Heart left ventricle (tissue), 16 donors: ENCODE measurements at regions not wholly inside any gene's neighbourhood (a gene's known extent, or its start where the extent isn't known, plus 50 kb on each side); places are given as distances from the start of the nearest gene placed in this dataset.
"Not testable (repeated sequence)": the region's sequence is repeated elsewhere in the genome, so short reads cannot be mapped to it uniquely, and the experiment has no call there.

Source experiments
- ATAC-seq, 4 donors: fragments of 200-7000 bp; cut with Tn5 transposase; one replicate each; pipeline ENCODE4 v1.9.1; 2020 to 2022; ENCODE audit warnings: moderate library complexity in 4 of 4, mild to moderate bottlenecking in 3 of 4, moderate number of reproducible peaks in 1 of 4
- DNase-seq, 5 donors: peaks; one replicate each; pipeline ENCODE4 v3.0.0-alpha.2; 2020
- H3K27ac ChIP-seq, 12 donors: fragments of 200-600 bp; sonication (generic) in 4 of 12; one replicate each; pipeline versions ENCODE4 v1.5.0 to v1.8.0; 2016 to 2022; ENCODE audit warnings: mild to moderate bottlenecking in 2 of 12
- H3K27me3 ChIP-seq, 9 donors: fragments of 200-600 bp; sonication (generic) in 2 of 9; one replicate each; pipeline versions ENCODE4 v1.5.1 to v1.8.0; 2016 to 2022; ENCODE audit warnings: mild to moderate bottlenecking in 3 of 9
- H3K36me3 ChIP-seq, 9 donors: fragments of 200-600 bp; sonication (generic) in 2 of 9; one replicate each; pipeline versions ENCODE4 v1.5.0 to v1.8.0; 2018 to 2022; ENCODE audit warnings: mild to moderate bottlenecking in 2 of 9
- H3K4me1 ChIP-seq, 12 donors: fragments of 200-600 bp; sonication (generic) in 4 of 12; one replicate each; pipeline versions ENCODE4 v1.5.0 to v1.8.0; 2016 to 2022; ENCODE audit warnings: mild to moderate bottlenecking in 3 of 12
- H3K4me3 ChIP-seq, 12 donors: fragments of 200-600 bp; sonication (generic) in 4 of 12; one replicate each; pipeline versions ENCODE4 v1.5.0 to v1.8.0; 2017 to 2022; ENCODE audit warnings: mild to moderate bottlenecking in 9 of 12, moderate library complexity in 4 of 12
- H3K9me3 ChIP-seq, 12 donors: fragments of 200-600 bp; sonication (generic) in 4 of 12; one replicate each; pipeline versions ENCODE4 v1.5.0 to v1.8.0; 2016 to 2022; ENCODE audit warnings: mild to moderate bottlenecking in 1 of 12
- CTCF ChIP-seq, 12 donors: fragments of 200-600 bp; sonication (generic) in 4 of 12; IDR thresholded peaks; one replicate each; pipeline versions ENCODE4 v1.5.0 to v1.8.0; 2018 to 2022; ENCODE audit warnings: antibody characterized with exemption in 12 of 12, mild to moderate bottlenecking in 5 of 12
- POLR2A ChIP-seq, 2 donors: fragments of 450-650 bp; IDR thresholded peaks; one replicate each; pipeline ENCODE4 v1.6.1; 2017; ENCODE audit warnings: antibody characterized with exemption in 2 of 2, mild to moderate bottlenecking in 2 of 2, moderate library complexity in 2 of 2
- WGBS, 4 donors: extraction: QIAGEN DNeasy Blood & Tissue Kit in 2 of 4; methylation state at CpG; one replicate each; pipeline versions ENCODE4 v1.1.5 to v1.1.7; 2013 to 2018; 5-methylcytosine and 5-hydroxymethylcytosine counted together
- intact Hi-C, 10 donors: fragments of 100-400 bp; cut with DNase I; formaldehyde crosslinking; loops; one replicate each; pipeline versions ENCODE4 v1.11.1 to v1.14.2; 2022
- donor health status: ischemic (EF 13 %, LVEDD 7.1; RV severe dilation, severe dysfunction).
- donor health status: healthy with polysubstance abuse.
- donor health status: DM: no; HTN: yes; CAD: no.
- donor health status: DM: no; HTN: no; CAD: no.
- donor health status: ischemic (EF 25% LVEDD 6.9; RV normal size, moderate dysfunction).
- donor health status: ischemic (EF 25% LVEDD 5.7; RV mildly dilated, moderate dysfunction).
- donor health status: healthy.
- donor health status: DM: yes; HTN: yes; CAD: no.
- donor health status: ischemic (EF 35%, LVEDD 5.7; RV mildly dilated, moderate dysfunction).
- donor health status: nonischemic (EF 11% LVEDD 7.7; RV severe dilation, severe dysfunction).
- donor health status: DM: yes; HTN: yes; CAD: no.
- donor health status: PGD.
- donor health status: ischemic (EF 29% LVEDD 5.4; RV normal size, mild dysfunction).
- donor health status: nonischemic (EF 23%, LVEDD 6.1; RV moderate dilation, normal function).

GRCh38 chr13:44866411-44866911 lies 122.8 kb downstream of the NUFIP1 start:
- H3K27ac ChIP-seq, result no peak overlapping the region

GRCh38 chr13:44865722-44866410 lies 123.4 kb downstream of the NUFIP1 start:
- intact Hi-C loops, result no loop called here
- Histone ChIP-seq H3K4me3 (no peak overlapping the region), H3K27me3 (no peaks in the 10 kb centered on the region), H3K36me3 (no peaks in the 10 kb centered on the region), H3K27ac (no peak overlapping the region), H3K4me1 (peaks cover 0 to 9% (median 1%) of the 10 kb centered on the region in 12 donors), H3K9me3 (peaks cover 0 to 7% (median 0%) of the 10 kb centered on the region in 12 donors)
- DNase-seq (no peak), ATAC-seq (no peak)
- 80 to 87% (median 84%) methylated on average over 10 of the region's 10 CpGs for WGBS, 4 donors
- TF ChIP-seq CTCF (IDR thresholded peaks at IDR 0.05), result no peak
- no peak for TF ChIP-seq POLR2A (IDR thresholded peaks at IDR 0.05)

More at GRCh38 chr13:44866411-44866911, 122.8 kb downstream of the NUFIP1 start:
- Histone ChIP-seq H3K36me3 (no peaks in the 10 kb centered on the region), H3K4me3 (no peak overlapping the region), H3K4me1 (peaks cover 0 to 9% (median 1%) of the 10 kb centered on the region in 12 donors), H3K27me3 (no peaks in the 10 kb centered on the region), H3K9me3 (peaks cover 0 to 7% (median 0%) of the 10 kb centered on the region in 12 donors)
- intact Hi-C loops, result no loop called here
- DNase-seq (no peak), ATAC-seq (no peak)
- WGBS, 4 donors, result 94 to 96% (median 95%) methylated on average over 4 of the region's 4 CpGs
- no peak for TF ChIP-seq CTCF (IDR thresholded peaks at IDR 0.05)
- no peak for TF ChIP-seq POLR2A (IDR thresholded peaks at IDR 0.05)

GRCh38 chr13:44863641-44864040 lies 125.6 kb downstream of the NUFIP1 start:
- DNase-seq, H3K27ac ChIP-seq, intact Hi-C loops, H3K4me1 ChIP-seq, H3K4me3 ChIP-seq, H3K36me3 ChIP-seq, ATAC-seq, H3K27me3 ChIP-seq: not testable (repeated sequence)
- H3K9me3 ChIP-seq, result peaks cover 0 to 10% (median 0%) of the 10 kb centered on the region in 12 donors

- ATAC-seq (no peak), DNase-seq (no peak)
- H3K27me3 ChIP-seq, result no peaks in the 10 kb centered on the region
- no peak overlapping the region for H3K4me3 ChIP-seq
- H3K27ac ChIP-seq, result no peak overlapping the region
- TF ChIP-seq POLR2A (IDR thresholded peaks at IDR 0.05) (no peak), CTCF (IDR thresholded peaks at IDR 0.05) (no peak)
- peaks cover 0 to 4% (median 0%) of the 10 kb centered on the region in 12 donors for H3K9me3 ChIP-seq
- 70 to 77% (median 73%) methylated on average over 2 of the region's 2 CpGs for WGBS, 4 donors
- intact Hi-C loops, result no loop called here
- H3K36me3 ChIP-seq, result no peaks in the 10 kb centered on the region
- H3K4me1 ChIP-seq, result peaks cover 0 to 6% (median 0%) of the 10 kb centered on the region in 12 donors
Measured at GRCh38 chr13:44860454-44860853, 128.8 kb downstream of the NUFIP1 start.
